ENCODE measurements at regions not wholly inside any gene's neighbourhood (a gene's known extent, or its start where the extent isn't known, plus 50 kb on each side); places are given as distances from the start of the nearest gene placed in this dataset.

- TF ChIP-seq CTCF (IDR thresholded peaks at IDR 0.05) (no peak), REST (IDR thresholded peaks at IDR 0.05; ENCODE audit: insufficient read depth in 1 of 2, low read depth in 2 of 2, low read length in 1 of 2) (no peak), POLR2AphosphoS5 (IDR thresholded peaks at IDR 0.05; ENCODE audit: low read depth, low read length) (no peak), TCF7L2 (IDR thresholded peaks at IDR 0.05; ENCODE audit: low read depth, low read length) (no peak), SIN3A (IDR thresholded peaks at IDR 0.05; ENCODE audit: borderline replicate concordance, insufficient read depth, low read depth, low read length) (no peak)
These were observed 78.6 kb upstream of the CA10 start for GRCh38 chr17:52237151-52237550.

Data from Panc1 (cell line).